GM12878 (cell line): ENCODE measurements at regions not wholly inside any gene's neighbourhood (a gene's known extent, or its start where the extent isn't known, plus 50 kb on each side); places are given as distances from the start of the nearest gene placed in this dataset.

Experiments used
- ATAC-seq: fragments of 200-7000 bp; cut with Tn5 transposase; 3 replicates; pipeline ENCODE4 v1.9.1; 2020; ENCODE audit warnings: mild to moderate bottlenecking, moderate library complexity
- BruUV-seq: library from RNA; stranded (reverse); fragments of 400-500 nt; replicated peaks from 2 replicates; lab custom pipeline; 2021; lab: Mats Ljungman, UMichigan
- CTCF ChIA-PET: fragments of 300-600 bp; sonication (Branson Sonifier 250); formaldehyde crosslinking; extraction: SDS; loops from one replicate; lab custom pipeline; 2021; ENCODE audit warnings: inconsistent platforms; lab: Yijun Ruan, JAX
- POLR2A ChIA-PET: fragments of 350-600 bp; formaldehyde crosslinking; extraction: SDS; loops from one replicate; lab custom pipeline; 2021; ENCODE audit warnings: inconsistent platforms; lab: Charles Lee
- RAD21 ChIA-PET: fragments of 300-600 bp; sonication (Branson Sonifier 250); formaldehyde crosslinking; loops from one replicate; lab custom pipeline; 2023; ENCODE audit warnings: antibody characterized with exemption; ENCODE audit not compliant: unreplicated experiment; lab: Charles Lee
- SMC1A ChIA-PET: fragments of 300-600 bp; sonication (Branson Sonifier 250); formaldehyde crosslinking; loops from one replicate; lab custom pipeline; 2023; ENCODE audit not compliant: unreplicated experiment, uncharacterized antibody; lab: Charles Lee
- DNase-seq: peaks from one replicate; pipeline ENCODE4 v3.0.0-alpha.2; 2011; ENCODE audit warnings: low read depth, low spot score
- FAIRE-seq: peaks from 3 replicates; lab custom pipeline; 2011; peaks lifted over from hg19 to GRCh38; lab: Jason Lieb, UNC
- H2AFZ ChIP-seq: 2 replicates; pipeline ENCODE4 v1.6.0; 2011; ENCODE audit warnings: low read depth, low read length, control low read depth; ENCODE audit not compliant: control insufficient read depth
- H3K27ac ChIP-seq: 2 replicates; pipeline ENCODE4 v1.5.1; 2011; ENCODE audit warnings: control low read depth; ENCODE audit not compliant: control insufficient read depth, insufficient read depth
- H3K27me3 ChIP-seq, 2 experiments: replicated peaks in 1 of 2; 2 replicates each; pipeline versions ENCODE4 v1.6.0 to v1.6.1; 2011; ENCODE audit warnings: low read length in 1 of 2; ENCODE audit not compliant: control insufficient read depth in 2 of 2, insufficient read depth in 2 of 2
- H3K36me3 ChIP-seq, 2 experiments: 2 replicates each; pipeline ENCODE4 v1.5.1; 2011; ENCODE audit warnings: low read length in 1 of 2; ENCODE audit not compliant: control insufficient read depth in 2 of 2, insufficient read depth in 2 of 2
- H3K4me1 ChIP-seq: 2 replicates; pipeline ENCODE4 v1.6.1; 2011; ENCODE audit warnings: mild to moderate bottlenecking, low read length, moderate library complexity, mixed read lengths; ENCODE audit not compliant: control insufficient read depth, insufficient read depth
- H3K4me2 ChIP-seq: 2 replicates; pipeline ENCODE4 v1.6.0; 2011; ENCODE audit warnings: control low read depth; ENCODE audit not compliant: control insufficient read depth, insufficient read depth
- H3K4me3 ChIP-seq: fragments of 200-600 bp; sonication (generic); 2 replicates; pipeline ENCODE4 v1.5.1; 2016
- H3K79me2 ChIP-seq: 2 replicates; pipeline ENCODE4 v1.6.0; 2011; ENCODE audit warnings: low read length; ENCODE audit not compliant: control insufficient read depth, insufficient read depth
- H3K9ac ChIP-seq: 2 replicates; pipeline ENCODE4 v1.8.0; 2011; ENCODE audit warnings: low read length, control low read depth, mixed read lengths; ENCODE audit not compliant: control insufficient read depth, insufficient read depth
- H3K9me3 ChIP-seq: replicated peaks from 3 replicates; pipeline ENCODE4 v1.5.1; 2011; ENCODE audit warnings: mild to moderate bottlenecking, low read length; ENCODE audit not compliant: control insufficient read depth, insufficient read depth
- H4K20me1 ChIP-seq: 2 replicates; pipeline ENCODE4 v1.6.0; 2011; ENCODE audit not compliant: control insufficient read depth, insufficient read depth
- CHD1 ChIP-seq: IDR thresholded peaks from 2 replicates; pipeline ENCODE4 v1.6.1; 2012; ENCODE audit warnings: low read depth, low read length, improper control_type of control experiment
- CHD2 ChIP-seq: IDR thresholded peaks from 2 replicates; pipeline ENCODE4 v1.6.1; 2011; ENCODE audit warnings: low read depth, low read length, improper control_type of control experiment, borderline replicate concordance
- CREB1 ChIP-seq: IDR thresholded peaks from 2 replicates; pipeline ENCODE4 v1.6.1; 2012; ENCODE audit warnings: low read depth, mild to moderate bottlenecking, inconsistent platforms
- DPF2 ChIP-seq: fragments of 450-650 bp; IDR thresholded peaks from 2 replicates; pipeline ENCODE4 v1.6.1; 2017; ENCODE audit warnings: mild to moderate bottlenecking
- FOXK2 ChIP-seq: fragments of 450-650 bp; IDR thresholded peaks from 2 replicates; pipeline ENCODE4 v1.6.1; 2017; ENCODE audit warnings: mild to moderate bottlenecking, moderate library complexity
- GATAD2B ChIP-seq: fragments of 450-650 bp; conservative IDR thresholded peaks from 2 replicates; pipeline ENCODE4 v1.6.1; 2017; ENCODE audit warnings: low read depth, mild to moderate bottlenecking, moderate library complexity
- HDGF ChIP-seq: fragments of 450-650 bp; IDR thresholded peaks from 2 replicates; pipeline ENCODE4 v1.6.1; 2016; ENCODE audit warnings: antibody characterized with exemption
- KLF5 ChIP-seq: fragments of 450-650 bp; IDR thresholded peaks from 2 replicates; pipeline ENCODE4 v1.6.1; 2014; ENCODE audit warnings: mild to moderate bottlenecking; ENCODE audit not compliant: partially characterized antibody
- LARP7 ChIP-seq: fragments of 450-650 bp; IDR thresholded peaks from 2 replicates; pipeline ENCODE4 v1.6.1; 2017; ENCODE audit warnings: mild to moderate bottlenecking
- MTA2 ChIP-seq: fragments of 450-650 bp; IDR thresholded peaks from 2 replicates; pipeline ENCODE4 v1.6.1; 2016; ENCODE audit warnings: low read depth, mild to moderate bottlenecking, moderate library complexity
- MTA3 ChIP-seq: IDR thresholded peaks from 2 replicates; pipeline ENCODE4 v1.6.1; 2012; ENCODE audit warnings: low read length, inconsistent platforms, borderline replicate concordance
- NFYB ChIP-seq: IDR thresholded peaks from 2 replicates; pipeline ENCODE4 v1.6.1; 2011; ENCODE audit warnings: low read depth, mild to moderate bottlenecking, low read length, improper control_type of control experiment, moderate library complexity; ENCODE audit not compliant: insufficient read depth
- SMAD1 ChIP-seq: fragments of 450-650 bp; IDR thresholded peaks from 2 replicates; pipeline ENCODE4 v1.6.1; 2018; ENCODE audit warnings: mild to moderate bottlenecking, low read depth; ENCODE audit not compliant: partially characterized antibody
- STAT1 ChIP-seq: fragments of 450-650 bp; conservative IDR thresholded peaks from 2 replicates; pipeline ENCODE4 v1.6.1; 2014; ENCODE audit warnings: antibody characterized with exemption, mild to moderate bottlenecking
- WGBS: methylation state at CpG from one replicate; pipeline ENCODE4 v1.1.6; 2016; ENCODE audit warnings: low lambda C conversion rate; ENCODE audit not compliant: insufficient replicate concordance, insufficient coverage; ENCODE audit errors: missing lambda C conversion rate; 5-methylcytosine and 5-hydroxymethylcytosine counted together
- in situ Hi-C: fragments of 300-500 bp; cut with MboI; formaldehyde crosslinking; loops from 9 replicates; pipeline ENCODE4 v1.14.3; 2018; ENCODE audit warnings: mixed read lengths
- intact Hi-C: fragments of 100-400 bp; cut with micrococcal nuclease; formaldehyde crosslinking; loops from one replicate; pipeline ENCODE4 v1.14.2; 2022; ENCODE audit not compliant: unreplicated experiment
- TF ChIP-seq, protein P1 (sequence below): IDR thresholded peaks from 2 replicates; pipeline ENCODE4 v1.6.1; 2011; ENCODE audit warnings: low read depth, mild to moderate bottlenecking, low read length, moderate library complexity, borderline replicate concordance; ENCODE audit errors: extremely low read depth
- TF ChIP-seq, protein P2 (sequence below): fragments of 450-650 bp; conservative IDR thresholded peaks from 2 replicates; pipeline ENCODE4 v1.6.1; 2017; ENCODE audit warnings: mild to moderate bottlenecking, moderate library complexity
- TF ChIP-seq, protein P3 (sequence below): IDR thresholded peaks from 2 replicates; pipeline ENCODE4 v1.6.1; 2011; ENCODE audit warnings: borderline replicate concordance, low read depth, mild to moderate bottlenecking, moderate library complexity, low read length; ENCODE audit not compliant: insufficient read depth, poor library complexity, severe bottlenecking
- TF ChIP-seq, protein P4 (sequence below): fragments of 450-650 bp; formaldehyde crosslinking; IDR thresholded peaks from 2 replicates; pipeline ENCODE4 v1.5.0; 2022; ENCODE audit warnings: mild to moderate bottlenecking, missing genetic modification characterization
- TF ChIP-seq, protein P5 (sequence below): IDR thresholded peaks from 2 replicates; pipeline ENCODE4 v1.6.1; 2011; ENCODE audit warnings: low read depth, low read length, improper control_type of control experiment, borderline replicate concordance

DNA sequence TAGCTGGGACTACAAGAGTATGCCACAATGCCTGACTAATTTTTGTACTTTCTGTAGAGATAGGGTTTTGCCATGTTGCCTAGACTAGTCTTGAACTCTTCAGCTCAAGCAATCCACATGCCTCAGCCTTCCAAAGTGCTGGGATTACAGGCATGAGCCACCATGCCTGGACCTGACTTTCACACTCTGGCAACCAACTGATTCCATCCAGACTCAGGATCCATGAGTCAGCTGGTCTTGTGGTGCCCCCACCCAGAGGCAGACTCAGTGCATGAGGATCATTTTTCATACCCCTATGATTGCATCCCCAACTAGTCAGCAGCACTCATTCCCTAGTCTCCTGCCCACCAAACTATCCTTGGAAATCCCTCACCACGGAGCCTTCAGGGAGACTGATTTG, 375.9 kb downstream of the ANXA1 start:
- FAIRE-seq (no peak), ATAC-seq (no peak), DNase-seq (no peak)
- Histone ChIP-seq H3K79me2 (no peaks in the 10 kb centered on the region), H3K27ac (no peak overlapping the region), H3K36me3 (no peaks in the 10 kb centered on the region), H3K4me2 (no peak overlapping the region), H3K9me3 (no peaks in the 10 kb centered on the region), H3K4me3 (no peak overlapping the region), H3K4me1 (no peaks in the 10 kb centered on the region), H2AFZ (no peak overlapping the region), H4K20me1 (no peaks in the 10 kb centered on the region), H3K9ac (no peak overlapping the region), H3K27me3 (no peaks in the 10 kb centered on the region)
- in situ Hi-C loops, result no loop called here
- intact Hi-C loops, result no loop called here
- TF ChIP-seq DPF2, result no peak
- no peak for TF ChIP-seq HDGF
- TF ChIP-seq, protein P1, sequence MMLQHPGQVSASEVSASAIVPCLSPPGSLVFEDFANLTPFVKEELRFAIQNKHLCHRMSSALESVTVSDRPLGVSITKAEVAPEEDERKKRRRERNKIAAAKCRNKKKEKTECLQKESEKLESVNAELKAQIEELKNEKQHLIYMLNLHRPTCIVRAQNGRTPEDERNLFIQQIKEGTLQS, result no peak
- TF ChIP-seq, protein P2, sequence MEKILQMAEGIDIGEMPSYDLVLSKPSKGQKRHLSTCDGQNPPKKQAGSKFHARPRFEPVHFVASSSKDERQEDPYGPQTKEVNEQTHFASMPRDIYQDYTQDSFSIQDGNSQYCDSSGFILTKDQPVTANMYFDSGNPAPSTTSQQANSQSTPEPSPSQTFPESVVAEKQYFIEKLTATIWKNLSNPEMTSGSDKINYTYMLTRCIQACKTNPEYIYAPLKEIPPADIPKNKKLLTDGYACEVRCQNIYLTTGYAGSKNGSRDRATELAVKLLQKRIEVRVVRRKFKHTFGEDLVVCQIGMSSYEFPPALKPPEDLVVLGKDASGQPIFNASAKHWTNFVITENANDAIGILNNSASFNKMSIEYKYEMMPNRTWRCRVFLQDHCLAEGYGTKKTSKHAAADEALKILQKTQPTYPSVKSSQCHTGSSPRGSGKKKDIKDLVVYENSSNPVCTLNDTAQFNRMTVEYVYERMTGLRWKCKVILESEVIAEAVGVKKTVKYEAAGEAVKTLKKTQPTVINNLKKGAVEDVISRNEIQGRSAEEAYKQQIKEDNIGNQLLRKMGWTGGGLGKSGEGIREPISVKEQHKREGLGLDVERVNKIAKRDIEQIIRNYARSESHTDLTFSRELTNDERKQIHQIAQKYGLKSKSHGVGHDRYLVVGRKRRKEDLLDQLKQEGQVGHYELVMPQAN, result no peak
- no peak for TF ChIP-seq NFYB
- TF ChIP-seq STAT1, result no peak
- TF ChIP-seq CHD2, result no peak
- TF ChIP-seq MTA3, result no peak
- TF ChIP-seq, protein P3, sequence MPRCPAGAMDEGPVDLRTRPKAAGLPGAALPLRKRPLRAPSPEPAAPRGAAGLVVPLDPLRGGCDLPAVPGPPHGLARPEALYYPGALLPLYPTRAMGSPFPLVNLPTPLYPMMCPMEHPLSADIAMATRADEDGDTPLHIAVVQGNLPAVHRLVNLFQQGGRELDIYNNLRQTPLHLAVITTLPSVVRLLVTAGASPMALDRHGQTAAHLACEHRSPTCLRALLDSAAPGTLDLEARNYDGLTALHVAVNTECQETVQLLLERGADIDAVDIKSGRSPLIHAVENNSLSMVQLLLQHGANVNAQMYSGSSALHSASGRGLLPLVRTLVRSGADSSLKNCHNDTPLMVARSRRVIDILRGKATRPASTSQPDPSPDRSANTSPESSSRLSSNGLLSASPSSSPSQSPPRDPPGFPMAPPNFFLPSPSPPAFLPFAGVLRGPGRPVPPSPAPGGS, result no peak
- no peak for TF ChIP-seq KLF5
- TF ChIP-seq, protein P4, sequence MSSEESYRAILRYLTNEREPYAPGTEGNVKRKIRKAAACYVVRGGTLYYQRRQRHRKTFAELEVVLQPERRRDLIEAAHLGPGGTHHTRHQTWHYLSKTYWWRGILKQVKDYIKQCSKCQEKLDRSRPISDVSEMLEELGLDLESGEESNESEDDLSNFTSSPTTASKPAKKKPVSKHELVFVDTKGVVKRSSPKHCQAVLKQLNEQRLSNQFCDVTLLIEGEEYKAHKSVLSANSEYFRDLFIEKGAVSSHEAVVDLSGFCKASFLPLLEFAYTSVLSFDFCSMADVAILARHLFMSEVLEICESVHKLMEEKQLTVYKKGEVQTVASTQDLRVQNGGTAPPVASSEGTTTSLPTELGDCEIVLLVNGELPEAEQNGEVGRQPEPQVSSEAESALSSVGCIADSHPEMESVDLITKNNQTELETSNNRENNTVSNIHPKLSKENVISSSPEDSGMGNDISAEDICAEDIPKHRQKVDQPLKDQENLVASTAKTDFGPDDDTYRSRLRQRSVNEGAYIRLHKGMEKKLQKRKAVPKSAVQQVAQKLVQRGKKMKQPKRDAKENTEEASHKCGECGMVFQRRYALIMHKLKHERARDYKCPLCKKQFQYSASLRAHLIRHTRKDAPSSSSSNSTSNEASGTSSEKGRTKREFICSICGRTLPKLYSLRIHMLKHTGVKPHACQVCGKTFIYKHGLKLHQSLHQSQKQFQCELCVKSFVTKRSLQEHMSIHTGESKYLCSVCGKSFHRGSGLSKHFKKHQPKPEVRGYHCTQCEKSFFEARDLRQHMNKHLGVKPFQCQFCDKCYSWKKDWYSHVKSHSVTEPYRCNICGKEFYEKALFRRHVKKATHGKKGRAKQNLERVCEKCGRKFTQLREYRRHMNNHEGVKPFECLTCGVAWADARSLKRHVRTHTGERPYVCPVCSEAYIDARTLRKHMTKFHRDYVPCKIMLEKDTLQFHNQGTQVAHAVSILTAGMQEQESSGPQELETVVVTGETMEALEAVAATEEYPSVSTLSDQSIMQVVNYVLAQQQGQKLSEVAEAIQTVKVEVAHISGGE (CRISPR knock-in tag), result no peak
- TF ChIP-seq GATAD2B, result no peak
- TF ChIP-seq SMAD1, result no peak
- no peak for TF ChIP-seq LARP7
- TF ChIP-seq, protein P5, sequence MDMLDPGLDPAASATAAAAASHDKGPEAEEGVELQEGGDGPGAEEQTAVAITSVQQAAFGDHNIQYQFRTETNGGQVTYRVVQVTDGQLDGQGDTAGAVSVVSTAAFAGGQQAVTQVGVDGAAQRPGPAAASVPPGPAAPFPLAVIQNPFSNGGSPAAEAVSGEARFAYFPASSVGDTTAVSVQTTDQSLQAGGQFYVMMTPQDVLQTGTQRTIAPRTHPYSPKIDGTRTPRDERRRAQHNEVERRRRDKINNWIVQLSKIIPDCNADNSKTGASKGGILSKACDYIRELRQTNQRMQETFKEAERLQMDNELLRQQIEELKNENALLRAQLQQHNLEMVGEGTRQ, result no peak
- no peak for TF ChIP-seq MTA2
- TF ChIP-seq FOXK2, result no peak
- TF ChIP-seq CREB1, result no peak
- no peak for TF ChIP-seq CHD1
- ChIA-PET RAD21 (no interaction called here), CTCF (no interaction called here), POLR2A (no interaction called here), SMC1A (no interaction called here)
- 4% methylated on average over 1 of the region's 1 CpG for WGBS
- no TSS peak for BruUV-seq
